ENCODE measurements at regions not wholly inside any gene's neighbourhood (a gene's known extent, or its start where the extent isn't known, plus 50 kb on each side); places are given as distances from the start of the nearest gene placed in this dataset.

DNA sequence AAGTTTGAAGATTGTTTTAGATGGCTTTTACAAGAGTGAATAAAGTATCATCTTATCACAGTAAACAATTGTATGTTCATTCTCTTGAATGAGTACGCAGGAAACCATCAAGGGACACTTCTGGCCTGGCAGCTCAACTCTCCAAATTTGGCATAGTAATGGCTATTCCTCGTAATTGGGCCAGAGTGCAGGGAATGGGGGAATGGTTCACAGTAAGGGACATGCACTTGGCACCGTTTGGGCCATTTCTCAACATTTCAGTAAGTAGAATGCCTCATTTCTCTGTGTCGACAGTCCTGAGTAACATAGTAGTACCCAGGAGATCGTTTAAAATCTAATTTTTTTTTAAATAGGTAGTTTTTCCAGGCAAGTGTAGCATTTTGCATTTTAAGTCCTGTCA is 309.6 kb downstream of the KCNJ2 start:
- no peak overlapping the region for H3K4me3 ChIP-seq (ENCODE audit: low read length)
- no peaks in the 10 kb centered on the region for H3K27me3 ChIP-seq (ENCODE audit: control insufficient read depth, insufficient read depth, low read length)
- H3K36me3 ChIP-seq (ENCODE audit: control insufficient read depth, insufficient read depth, low read length): no peaks in the 10 kb centered on the region
- no peaks in the 10 kb centered on the region for H3K9me3 ChIP-seq (ENCODE audit: control insufficient read depth, low read length)
- no peaks in the 10 kb centered on the region for H3K4me1 ChIP-seq (ENCODE audit: control insufficient read depth, insufficient read depth, low read length)
- H3K9ac ChIP-seq (ENCODE audit: low read length): no peak overlapping the region

- Histone ChIP-seq H3K9me3 (ENCODE audit: control insufficient read depth, low read length) (no peaks in the 10 kb centered on the region), H3K9ac (ENCODE audit: low read length) (no peak overlapping the region)
Measured at GRCh38 chr17:70479779-70480178, 310.4 kb downstream of the KCNJ2 start.

GRCh38 chr17:70483624-70484023 is 314.3 kb downstream of the KCNJ2 start:
- Histone ChIP-seq H3K36me3 (ENCODE audit: control insufficient read depth, insufficient read depth, low read length) (no peaks in the 10 kb centered on the region), H3K27me3 (ENCODE audit: control insufficient read depth, insufficient read depth, low read length) (no peaks in the 10 kb centered on the region), H3K4me1 (ENCODE audit: control insufficient read depth, insufficient read depth, low read length) (no peaks in the 10 kb centered on the region), H3K9me3 (ENCODE audit: control insufficient read depth, low read length) (no peaks in the 10 kb centered on the region), H3K9ac (ENCODE audit: low read length) (no peak overlapping the region), H3K4me3 (ENCODE audit: low read length) (no peak overlapping the region)

More at GRCh38 chr17:70479779-70480178, 310.4 kb downstream of the KCNJ2 start:
- Histone ChIP-seq H3K4me3 (ENCODE audit: low read length) (no peak overlapping the region), H3K27me3 (ENCODE audit: control insufficient read depth, insufficient read depth, low read length) (no peaks in the 10 kb centered on the region), H3K4me1 (ENCODE audit: control insufficient read depth, insufficient read depth, low read length) (no peaks in the 10 kb centered on the region), H3K36me3 (ENCODE audit: control insufficient read depth, insufficient read depth, low read length) (no peaks in the 10 kb centered on the region)

DNA sequence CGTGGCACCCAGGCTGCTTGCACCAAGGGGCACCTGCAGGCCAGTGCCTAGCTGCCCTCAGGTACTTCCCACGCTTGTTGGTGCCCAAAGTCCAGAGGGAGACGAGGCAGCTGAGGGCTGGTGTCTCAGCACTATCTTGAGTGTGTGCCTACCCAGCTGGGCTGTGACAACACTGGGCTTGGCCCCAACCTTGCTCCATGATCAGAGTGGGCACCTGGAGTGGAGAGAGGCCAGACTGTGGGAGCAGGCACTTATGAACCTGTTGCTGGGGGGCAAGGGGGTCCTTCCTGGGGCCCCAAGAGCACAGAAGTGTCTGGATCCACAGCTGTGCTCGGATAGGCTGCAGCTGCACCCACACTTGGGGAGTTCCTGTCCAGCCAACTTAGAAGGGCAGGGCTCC is 314.7 kb downstream of the KCNJ2 start:
- H3K36me3 ChIP-seq (ENCODE audit: control insufficient read depth, insufficient read depth, low read length): no peaks in the 10 kb centered on the region
- H3K4me3 ChIP-seq (ENCODE audit: low read length): no peak overlapping the region
- no peak overlapping the region for H3K9ac ChIP-seq (ENCODE audit: low read length)
- H3K9me3 ChIP-seq (ENCODE audit: control insufficient read depth, low read length): no peaks in the 10 kb centered on the region
- no peaks in the 10 kb centered on the region for H3K27me3 ChIP-seq (ENCODE audit: control insufficient read depth, insufficient read depth, low read length)
- H3K4me1 ChIP-seq (ENCODE audit: control insufficient read depth, insufficient read depth, low read length): no peaks in the 10 kb centered on the region

GRCh38 chr17:70484496-70484895 is 315.2 kb downstream of the KCNJ2 start:
- no peak overlapping the region for H3K9ac ChIP-seq (ENCODE audit: low read length)

DNA sequence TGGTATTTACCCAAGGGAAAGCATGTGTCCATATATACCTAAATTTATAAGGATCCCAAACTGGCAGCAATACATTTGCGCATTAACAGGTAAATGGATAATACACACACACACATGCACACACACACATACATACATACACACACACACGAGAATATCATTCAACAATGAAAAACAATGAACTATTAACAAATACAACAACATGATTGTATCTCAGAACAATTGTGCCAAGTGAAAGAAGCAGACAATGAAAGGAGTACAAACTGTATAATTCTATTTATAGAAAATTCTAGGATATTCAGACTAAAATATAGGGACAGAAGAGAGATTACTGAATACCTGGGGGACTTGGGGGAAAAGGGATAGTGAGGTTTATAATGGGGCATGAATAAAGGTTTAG is 323.0 kb downstream of the KCNJ2 start:
- no peak overlapping the region for H3K9ac ChIP-seq (ENCODE audit: low read length)
- H3K9me3 ChIP-seq (ENCODE audit: control insufficient read depth, low read length): no peaks in the 10 kb centered on the region
- no peaks in the 10 kb centered on the region for H3K27me3 ChIP-seq (ENCODE audit: control insufficient read depth, insufficient read depth, low read length)
- no peaks in the 10 kb centered on the region for H3K4me1 ChIP-seq (ENCODE audit: control insufficient read depth, insufficient read depth, low read length)
- H3K4me3 ChIP-seq (ENCODE audit: low read length): no peak overlapping the region
- no peaks in the 10 kb centered on the region for H3K36me3 ChIP-seq (ENCODE audit: control insufficient read depth, insufficient read depth, low read length)

More at GRCh38 chr17:70484496-70484895, 315.2 kb downstream of the KCNJ2 start:
- Histone ChIP-seq H3K27me3 (ENCODE audit: control insufficient read depth, insufficient read depth, low read length) (no peaks in the 10 kb centered on the region), H3K36me3 (ENCODE audit: control insufficient read depth, insufficient read depth, low read length) (no peaks in the 10 kb centered on the region), H3K4me1 (ENCODE audit: control insufficient read depth, insufficient read depth, low read length) (no peaks in the 10 kb centered on the region), H3K4me3 (ENCODE audit: low read length) (no peak overlapping the region), H3K9me3 (ENCODE audit: control insufficient read depth, low read length) (no peaks in the 10 kb centered on the region)

DNA sequence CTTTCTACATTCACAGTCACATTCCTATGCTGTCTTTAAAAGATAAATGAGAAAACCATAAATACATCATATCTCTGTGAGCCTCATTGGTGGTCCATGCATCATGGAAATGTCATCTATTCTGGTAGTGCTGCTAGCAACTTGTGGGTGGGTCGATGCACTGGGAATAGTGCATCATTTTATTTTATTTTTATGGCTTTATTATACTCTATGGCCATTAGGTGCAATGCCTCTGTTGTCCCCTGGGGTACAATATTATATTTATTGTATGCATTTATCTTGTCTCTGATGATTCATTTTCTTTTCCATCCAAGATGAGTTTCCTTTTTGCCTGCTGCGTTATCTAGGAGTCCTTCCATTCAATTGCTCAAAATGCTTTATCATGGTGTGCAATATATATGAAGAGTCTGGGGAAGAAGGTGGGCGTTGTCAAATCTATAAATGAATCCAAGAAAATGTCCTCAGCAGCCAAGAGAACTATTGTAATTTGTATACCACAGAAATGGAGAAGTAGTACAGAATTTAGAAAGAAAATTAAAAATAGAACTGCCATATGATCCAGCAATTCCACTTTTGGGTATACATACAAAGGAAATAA is 324.0 kb downstream of the KCNJ2 start:
- H3K36me3 ChIP-seq (ENCODE audit: control insufficient read depth, insufficient read depth, low read length): no peaks in the 10 kb centered on the region
- no peaks in the 10 kb centered on the region for H3K4me1 ChIP-seq (ENCODE audit: control insufficient read depth, insufficient read depth, low read length)
- H3K9ac ChIP-seq (ENCODE audit: low read length): no peak overlapping the region
- H3K27me3 ChIP-seq (ENCODE audit: control insufficient read depth, insufficient read depth, low read length): no peaks in the 10 kb centered on the region
- H3K9me3 ChIP-seq (ENCODE audit: control insufficient read depth, low read length): no peaks in the 10 kb centered on the region
- H3K4me3 ChIP-seq (ENCODE audit: low read length): no peak overlapping the region

DNA sequence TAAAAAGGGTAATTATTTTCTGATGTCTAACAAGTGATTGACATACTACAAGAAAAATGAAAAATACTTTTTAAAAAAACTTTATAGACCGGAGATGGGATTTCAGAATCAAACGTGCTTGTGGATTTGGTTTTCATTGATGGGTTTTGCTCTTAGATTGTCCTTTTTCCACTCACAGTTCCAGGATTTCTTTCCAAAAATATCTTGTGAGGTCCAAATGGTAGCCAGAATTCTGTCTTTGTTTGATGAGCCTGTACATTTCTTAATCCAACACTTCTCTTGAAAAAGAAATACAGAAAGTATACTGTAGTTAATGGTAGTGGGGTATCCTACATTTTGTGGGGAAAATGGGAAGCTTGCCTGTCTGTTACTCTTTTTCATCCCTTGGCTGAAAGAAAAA is 329.3 kb downstream of the KCNJ2 start:
- Histone ChIP-seq H3K27me3 (ENCODE audit: control insufficient read depth, insufficient read depth, low read length) (no peaks in the 10 kb centered on the region), H3K4me1 (ENCODE audit: control insufficient read depth, insufficient read depth, low read length) (no peaks in the 10 kb centered on the region), H3K36me3 (ENCODE audit: control insufficient read depth, insufficient read depth, low read length) (no peaks in the 10 kb centered on the region), H3K9me3 (ENCODE audit: control insufficient read depth, low read length) (no peaks in the 10 kb centered on the region), H3K4me3 (ENCODE audit: low read length) (no peak overlapping the region), H3K9ac (ENCODE audit: low read length) (no peak overlapping the region)

GRCh38 chr17:70499067-70499786 is 329.9 kb downstream of the KCNJ2 start:
- Histone ChIP-seq H3K27me3 (ENCODE audit: control insufficient read depth, insufficient read depth, low read length) (no peaks in the 10 kb centered on the region), H3K4me3 (ENCODE audit: low read length) (no peak overlapping the region), H3K36me3 (ENCODE audit: control insufficient read depth, insufficient read depth, low read length) (no peaks in the 10 kb centered on the region), H3K9ac (ENCODE audit: low read length) (no peak overlapping the region), H3K9me3 (ENCODE audit: control insufficient read depth, low read length) (no peaks in the 10 kb centered on the region), H3K4me1 (ENCODE audit: control insufficient read depth, insufficient read depth, low read length) (no peaks in the 10 kb centered on the region)

GRCh38 chr17:70503449-70503848 is 334.1 kb downstream of the KCNJ2 start:
- Histone ChIP-seq H3K4me3 (ENCODE audit: low read length) (no peak overlapping the region), H3K4me1 (ENCODE audit: control insufficient read depth, insufficient read depth, low read length) (no peaks in the 10 kb centered on the region), H3K36me3 (ENCODE audit: control insufficient read depth, insufficient read depth, low read length) (no peaks in the 10 kb centered on the region), H3K9ac (ENCODE audit: low read length) (no peak overlapping the region), H3K27me3 (ENCODE audit: control insufficient read depth, insufficient read depth, low read length) (no peaks in the 10 kb centered on the region), H3K9me3 (ENCODE audit: control insufficient read depth, low read length) (no peaks in the 10 kb centered on the region)

GRCh38 chr17:70510288-70510687 is 341.0 kb downstream of the KCNJ2 start:
- H3K4me1 ChIP-seq (ENCODE audit: control insufficient read depth, insufficient read depth, low read length): no peaks in the 10 kb centered on the region
- H3K27me3 ChIP-seq (ENCODE audit: control insufficient read depth, insufficient read depth, low read length): no peaks in the 10 kb centered on the region
- no peak overlapping the region for H3K4me3 ChIP-seq (ENCODE audit: low read length)
- H3K9ac ChIP-seq (ENCODE audit: low read length): no peak overlapping the region
- no peaks in the 10 kb centered on the region for H3K36me3 ChIP-seq (ENCODE audit: control insufficient read depth, insufficient read depth, low read length)
- no peaks in the 10 kb centered on the region for H3K9me3 ChIP-seq (ENCODE audit: control insufficient read depth, low read length)

DNA sequence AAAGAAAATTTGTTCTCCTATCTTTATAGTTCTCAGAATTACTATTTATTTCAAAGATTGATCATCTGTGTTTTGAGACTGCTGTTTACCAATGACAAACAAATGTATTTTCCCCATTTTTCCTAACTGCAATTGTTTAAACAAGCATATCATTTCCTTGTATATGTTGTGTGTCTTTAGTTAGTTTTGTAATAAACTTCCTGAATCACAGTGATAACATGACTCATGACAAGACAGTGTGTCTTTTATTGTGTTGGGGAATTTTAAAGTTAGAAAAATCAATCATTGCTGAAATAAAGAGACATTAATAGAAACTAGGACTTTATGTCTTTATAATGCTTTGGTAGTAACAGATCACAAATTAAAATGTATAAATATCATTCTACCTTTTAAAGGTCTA is 348.5 kb downstream of the KCNJ2 start:
- Histone ChIP-seq H3K4me1 (ENCODE audit: control insufficient read depth, insufficient read depth, low read length) (no peaks in the 10 kb centered on the region), H3K9ac (ENCODE audit: low read length) (no peak overlapping the region), H3K9me3 (ENCODE audit: control insufficient read depth, low read length) (no peaks in the 10 kb centered on the region), H3K4me3 (ENCODE audit: low read length) (no peak overlapping the region), H3K36me3 (ENCODE audit: control insufficient read depth, insufficient read depth, low read length) (no peaks in the 10 kb centered on the region), H3K27me3 (ENCODE audit: control insufficient read depth, insufficient read depth, low read length) (no peaks in the 10 kb centered on the region)

All from mucosa of stomach (tissue), 1 donor.